Endothelial cell of umbilical vein (primary cell): ENCODE measurements at regions not wholly inside any gene's neighbourhood (a gene's known extent, or its start where the extent isn't known, plus 50 kb on each side); places are given as distances from the start of the nearest gene placed in this dataset.

Experiments used
- BruUV-seq: library from RNA; stranded (reverse); fragments of 400-500 nt; replicated peaks from 2 replicates; lab custom pipeline; 2021; lab: Mats Ljungman, UMichigan
- CTCF ChIA-PET: fragments of 300-600, 350-600 bp; sonication (Branson Sonifier 250); formaldehyde crosslinking; loops from one replicate; lab custom pipeline; 2021; ENCODE audit warnings: antibody characterized with exemption, inconsistent platforms; lab: Charles Lee
- POLR2A ChIA-PET: fragments of 300-600, 350-600 bp; sonication (Branson Sonifier 250); formaldehyde crosslinking; loops from one replicate; lab custom pipeline; 2021; ENCODE audit warnings: antibody characterized with exemption, inconsistent platforms; lab: Charles Lee
- DNase-seq: peaks from one replicate; pipeline ENCODE4 v3.0.0-alpha.2; 2011; ENCODE audit warnings: low read depth, low spot score
- FAIRE-seq: peaks from 2 replicates; lab custom pipeline; 2011; peaks lifted over from hg19 to GRCh38; lab: Jason Lieb, UNC
- H2AFZ ChIP-seq: 2 replicates; pipeline ENCODE4 v1.6.0; 2012; ENCODE audit warnings: low read depth, low read length, control low read depth, inconsistent platforms
- H3K27ac ChIP-seq: 2 replicates; pipeline ENCODE4 v1.5.1; 2011; ENCODE audit warnings: low read depth, mild to moderate bottlenecking, control low read depth, low read length, moderate library complexity; ENCODE audit not compliant: insufficient read depth
- H3K27me3 ChIP-seq, 2 experiments: 2 replicates each; pipeline versions ENCODE4 v1.6.0 to v1.6.1; 2011; ENCODE audit warnings: low read length in 2 of 2, mixed read lengths in 1 of 2; ENCODE audit not compliant: control insufficient read depth in 2 of 2, insufficient read depth in 2 of 2
- H3K36me3 ChIP-seq, 2 experiments: 2 replicates in 1 of 2; 3 replicates in 1 of 2; pipeline ENCODE4 v1.5.1; 2011; ENCODE audit warnings: low read length in 2 of 2, mild to moderate bottlenecking in 1 of 2, moderate library complexity in 1 of 2; ENCODE audit not compliant: control insufficient read depth in 2 of 2, insufficient read depth in 2 of 2; ENCODE audit errors: extremely low read depth in 1 of 2
- H3K4me1 ChIP-seq: 3 replicates; pipeline ENCODE4 v1.5.1; 2011; ENCODE audit warnings: mild to moderate bottlenecking, low read length; ENCODE audit not compliant: control insufficient read depth, insufficient read depth; ENCODE audit errors: extremely low read depth
- H3K4me2 ChIP-seq: 2 replicates; pipeline ENCODE4 v1.6.1; 2011; ENCODE audit warnings: low read length, control low read depth, mixed read lengths; ENCODE audit not compliant: insufficient read depth
- H3K4me3 ChIP-seq, 3 experiments: fragments of 200-600 bp in 1 of 3; sonication (generic), shearing (Covaris generic) in 1 of 3; replicated peaks in 1 of 3; 2 replicates each; pipeline ENCODE4 v1.5.1; 2011 to 2016; ENCODE audit warnings: control low read depth in 3 of 3, low read length in 3 of 3, mild to moderate bottlenecking in 2 of 3, inconsistent platforms in 1 of 3, low read depth in 1 of 3, moderate library complexity in 1 of 3; ENCODE audit not compliant: insufficient read depth in 1 of 3
- H3K79me2 ChIP-seq: 2 replicates; pipeline ENCODE4 v1.6.0; 2012; ENCODE audit warnings: low read length, inconsistent platforms; ENCODE audit not compliant: control insufficient read depth, insufficient read depth
- H3K9ac ChIP-seq: replicated peaks from 2 replicates; pipeline ENCODE3; 2011; ENCODE audit warnings: low read length, control low read depth; ENCODE audit not compliant: insufficient read depth; ENCODE audit errors: extremely low read depth
- H3K9me1 ChIP-seq: replicated peaks from 3 replicates; pipeline ENCODE4 v1.6.0; 2011; ENCODE audit warnings: mild to moderate bottlenecking, low read length; ENCODE audit not compliant: control insufficient read depth, insufficient read depth; ENCODE audit errors: extremely low read depth
- H3K9me3 ChIP-seq: replicated peaks from 2 replicates; pipeline ENCODE4 v1.5.1; 2012; ENCODE audit warnings: low read length, inconsistent platforms; ENCODE audit not compliant: control insufficient read depth, insufficient read depth
- H4K20me1 ChIP-seq: replicated peaks from 2 replicates; pipeline ENCODE3; 2011; ENCODE audit warnings: mild to moderate bottlenecking, low read length; ENCODE audit not compliant: control insufficient read depth, insufficient read depth; ENCODE audit errors: extremely low read depth
- CTCF ChIP-seq, 2 donors: IDR thresholded peaks; 1 replicate in 1 of 2; 2 replicates in 1 of 2; pipeline ENCODE4 v1.5.1; 2011; ENCODE audit warnings: low read length in 2 of 2, mild to moderate bottlenecking in 2 of 2, moderate library complexity in 2 of 2, control low read depth in 1 of 2, inconsistent platforms in 1 of 2, low read depth in 1 of 2; ENCODE audit not compliant: insufficient read depth in 1 of 2; ENCODE audit errors: extremely low read depth in 1 of 2
- EZH2 ChIP-seq: IDR thresholded peaks from 2 replicates; pipeline ENCODE4 v1.6.1; 2012; ENCODE audit warnings: borderline replicate concordance, low read depth, mild to moderate bottlenecking, moderate library complexity, low read length, inconsistent platforms; ENCODE audit not compliant: severe bottlenecking
- FOS ChIP-seq: IDR thresholded peaks from 2 replicates; pipeline ENCODE4 v1.6.1; 2011; ENCODE audit warnings: mild to moderate bottlenecking, low read length, moderate library complexity, borderline replicate concordance; ENCODE audit not compliant: insufficient read depth
- GATA2 ChIP-seq: IDR thresholded peaks from 2 replicates; pipeline ENCODE4 v1.7.0; 2011; ENCODE audit warnings: low read depth, mild to moderate bottlenecking, moderate library complexity, mixed read lengths, low read length; ENCODE audit not compliant: insufficient read length, insufficient read depth
- JUN ChIP-seq: IDR thresholded peaks from 2 replicates; pipeline ENCODE4 v1.6.1; 2011; ENCODE audit warnings: borderline replicate concordance, low read depth; ENCODE audit not compliant: insufficient read length, insufficient read depth
- MAX ChIP-seq: IDR thresholded peaks from 2 replicates; pipeline ENCODE4 v1.6.1; 2011; ENCODE audit not compliant: insufficient read depth, insufficient read length
- MYC ChIP-seq: IDR thresholded peaks from one replicate; pipeline ENCODE4 v1.6.1; 2011; ENCODE audit warnings: mild to moderate bottlenecking, low read depth, low read length
- POLR2A ChIP-seq: IDR thresholded peaks from 2 replicates; pipeline ENCODE4 v1.6.1; 2012; ENCODE audit warnings: low read depth, mild to moderate bottlenecking, control low read depth, low read length
- POLR2AphosphoS5 ChIP-seq: IDR thresholded peaks from 2 replicates; pipeline ENCODE4 v1.6.1; 2012; ENCODE audit warnings: low read depth, mild to moderate bottlenecking, control low read depth, low read length, moderate library complexity; ENCODE audit not compliant: insufficient read depth
- dilution Hi-C: fragments of 300-500 bp; cut with MboI; formaldehyde crosslinking; loops from one replicate; pipeline ENCODE4 v1.15.0; 2019; ENCODE audit warnings: low sequenced_read_pairs; ENCODE audit not compliant: extremely low pct_ligation_motif_present
- intact Hi-C: fragments of 100-400 bp; cut with micrococcal nuclease; formaldehyde crosslinking; loops from one replicate; pipeline ENCODE4 v1.10.0; 2022

GRCh38 chr1:56327195-56327594, 252.2 kb downstream of the PLPP3 start:
- no peak for DNase-seq
- no peak overlapping the region for H3K9ac ChIP-seq
- dilution Hi-C loops (no loop called here), intact Hi-C loops (no loop called here)
- POLR2A ChIA-PET, result no interaction called here
- no peak overlapping the region for H2AFZ ChIP-seq
- H3K9me3 ChIP-seq, result no peaks in the 10 kb centered on the region
- TF ChIP-seq CTCF (IDR thresholded peaks at IDR 0.05; ENCODE audit: extremely low read depth in 1 of 2, insufficient read depth in 1 of 2, low read depth in 1 of 2, low read length in 2 of 2) (no peak), MYC (no peak), JUN (no peak), POLR2AphosphoS5 (no peak), POLR2A (no peak), EZH2 (no peak), FOS (no peak), MAX (no peak), GATA2 (no peak)
- H4K20me1 ChIP-seq, result no peaks in the 10 kb centered on the region
- CTCF ChIA-PET, result no interaction called here
- peaks cover 4% of the 10 kb centered on the region for H3K4me1 ChIP-seq
- no peaks in the 10 kb centered on the region for H3K27me3 ChIP-seq
- no peak overlapping the region for H3K27ac ChIP-seq
- H3K4me3 ChIP-seq, result no peak overlapping the region
- no peaks in the 10 kb centered on the region for H3K9me1 ChIP-seq
- H3K79me2 ChIP-seq, result no peaks in the 10 kb centered on the region
- H3K36me3 ChIP-seq, result no peaks in the 10 kb centered on the region
- BruUV-seq, result no TSS peak
- no peak overlapping the region for H3K4me2 ChIP-seq
- FAIRE-seq, result no peak
